ENCODE measurements at regions not wholly inside any gene's neighbourhood (a gene's known extent, or its start where the extent isn't known, plus 50 kb on each side); places are given as distances from the start of the nearest gene placed in this dataset.

GRCh38 chr4:17230727-17231126 is 281.2 kb downstream of the QDPR start:
- TF ChIP-seq CTCF (IDR thresholded peaks at IDR 0.05), result no peak
- TF ChIP-seq POLR2A (IDR thresholded peaks at IDR 0.05), result no peak
